ENCODE measurements at regions not wholly inside any gene's neighbourhood (a gene's known extent, or its start where the extent isn't known, plus 50 kb on each side); places are given as distances from the start of the nearest gene placed in this dataset.

DNA sequence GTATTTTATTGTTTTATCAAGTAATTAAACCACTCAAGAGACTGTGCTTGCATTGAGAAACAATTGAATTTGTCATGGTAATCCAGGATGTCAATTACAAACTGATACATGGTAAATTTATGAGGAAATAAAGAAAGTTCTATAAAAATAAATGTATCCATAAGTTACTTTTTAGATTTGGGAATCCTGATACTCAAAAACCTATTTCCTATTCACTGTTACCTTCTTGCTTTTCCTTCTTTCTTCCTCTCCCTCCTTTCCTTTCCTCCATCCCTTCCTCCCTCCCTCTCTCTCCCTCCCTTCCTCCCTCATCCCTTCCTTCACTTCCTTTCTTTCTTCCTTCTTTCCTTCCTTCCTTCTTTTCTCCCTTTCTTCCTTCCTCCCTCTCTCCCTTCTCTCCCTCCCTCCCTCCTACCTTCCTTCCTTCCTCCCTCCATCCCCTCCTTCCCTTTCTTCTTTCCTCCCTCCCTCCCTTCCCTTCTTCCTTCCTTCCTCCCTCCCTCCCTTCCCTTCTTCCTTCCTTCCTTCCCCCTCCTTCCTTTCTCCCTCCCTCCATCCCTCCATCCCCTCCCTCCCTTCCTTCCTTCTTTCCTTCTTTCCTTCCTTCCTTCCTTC is 1299.1 kb upstream of the ZEB2 start:
- TF ChIP-seq, protein P1, sequence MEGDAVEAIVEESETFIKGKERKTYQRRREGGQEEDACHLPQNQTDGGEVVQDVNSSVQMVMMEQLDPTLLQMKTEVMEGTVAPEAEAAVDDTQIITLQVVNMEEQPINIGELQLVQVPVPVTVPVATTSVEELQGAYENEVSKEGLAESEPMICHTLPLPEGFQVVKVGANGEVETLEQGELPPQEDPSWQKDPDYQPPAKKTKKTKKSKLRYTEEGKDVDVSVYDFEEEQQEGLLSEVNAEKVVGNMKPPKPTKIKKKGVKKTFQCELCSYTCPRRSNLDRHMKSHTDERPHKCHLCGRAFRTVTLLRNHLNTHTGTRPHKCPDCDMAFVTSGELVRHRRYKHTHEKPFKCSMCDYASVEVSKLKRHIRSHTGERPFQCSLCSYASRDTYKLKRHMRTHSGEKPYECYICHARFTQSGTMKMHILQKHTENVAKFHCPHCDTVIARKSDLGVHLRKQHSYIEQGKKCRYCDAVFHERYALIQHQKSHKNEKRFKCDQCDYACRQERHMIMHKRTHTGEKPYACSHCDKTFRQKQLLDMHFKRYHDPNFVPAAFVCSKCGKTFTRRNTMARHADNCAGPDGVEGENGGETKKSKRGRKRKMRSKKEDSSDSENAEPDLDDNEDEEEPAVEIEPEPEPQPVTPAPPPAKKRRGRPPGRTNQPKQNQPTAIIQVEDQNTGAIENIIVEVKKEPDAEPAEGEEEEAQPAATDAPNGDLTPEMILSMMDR (IDR thresholded peaks at IDR 0.05; ENCODE audit: low read depth, low read length, missing control alignments), result no peak
- no peak overlapping the region for H3K4me3 ChIP-seq (ENCODE audit: low read depth, low read length)
- no peak for DNase-seq (ENCODE audit: low read depth)

DNA sequence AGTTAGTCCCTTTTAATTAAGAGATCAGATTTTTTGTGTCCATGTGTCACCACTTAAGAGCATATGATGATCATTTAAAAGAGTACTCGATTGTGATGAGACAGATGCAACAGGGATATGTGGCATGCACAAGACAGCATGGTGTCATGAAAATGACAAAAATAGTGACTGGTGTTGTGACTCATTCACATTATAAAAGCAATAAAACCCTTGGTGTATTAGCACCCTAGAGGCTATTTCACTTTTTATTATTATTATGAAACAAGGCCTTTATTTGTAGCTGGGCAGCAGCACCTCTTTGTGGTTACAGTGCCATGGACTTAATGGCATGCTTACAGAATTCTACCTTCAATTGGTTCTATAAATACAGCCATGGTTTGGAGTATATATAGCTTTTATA is 1296.0 kb upstream of the ZEB2 start:
- TF ChIP-seq, protein P1 (IDR thresholded peaks at IDR 0.05; ENCODE audit: low read depth, low read length, missing control alignments), result no peak
- no peak for DNase-seq (ENCODE audit: low read depth)

DNA sequence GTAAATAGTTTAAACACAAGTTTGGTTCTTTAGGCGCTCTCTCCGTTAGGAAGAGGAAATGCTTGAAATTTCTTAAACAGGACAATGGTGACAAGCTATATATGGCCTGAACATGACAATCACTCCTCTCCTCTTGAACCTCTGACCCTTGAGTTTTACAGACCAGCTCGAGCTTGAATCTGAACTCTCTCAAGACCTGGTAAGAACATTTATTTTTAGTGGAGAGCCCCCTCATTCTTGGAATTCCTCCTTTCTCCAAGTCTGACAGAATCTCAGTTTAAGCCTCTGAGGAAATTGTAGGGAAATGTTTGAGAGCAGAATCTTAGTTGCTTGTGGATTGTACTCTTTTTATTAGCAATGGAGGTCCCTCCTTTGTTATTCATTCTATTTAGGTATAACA is 1293.6 kb upstream of the ZEB2 start:
- DNase-seq (ENCODE audit: low read depth), result no peak
- TF ChIP-seq, protein P1 (IDR thresholded peaks at IDR 0.05; ENCODE audit: low read depth, low read length, missing control alignments), result no peak

More for the DNA sequence above, 1296.0 kb upstream of the ZEB2 start:
- H3K4me3 ChIP-seq (ENCODE audit: low read depth, low read length), result no peak overlapping the region

DNA sequence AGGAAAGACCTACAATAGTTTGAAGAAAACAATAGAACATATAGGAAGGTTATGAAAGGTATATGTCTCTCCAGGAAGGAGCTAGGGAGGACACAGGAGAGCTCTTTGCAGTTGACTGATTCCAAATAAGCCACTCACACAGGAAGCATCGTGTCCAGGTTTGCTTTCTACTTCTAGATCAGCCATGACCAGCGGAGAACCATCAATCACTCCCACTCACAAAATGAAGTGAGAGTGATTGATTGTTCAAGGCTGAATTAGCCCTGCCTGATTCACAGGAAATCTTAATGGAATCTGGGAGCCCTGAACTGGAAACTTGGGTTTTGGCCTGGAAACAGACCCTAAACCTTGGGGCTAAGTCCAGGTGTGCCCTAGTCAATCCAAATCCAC is 1292.2 kb upstream of the ZEB2 start:
- DNase-seq (ENCODE audit: low read depth), result no peak

More for the DNA sequence above, 1293.6 kb upstream of the ZEB2 start:
- H3K4me3 ChIP-seq (ENCODE audit: low read depth, low read length), result no peak overlapping the region

DNA sequence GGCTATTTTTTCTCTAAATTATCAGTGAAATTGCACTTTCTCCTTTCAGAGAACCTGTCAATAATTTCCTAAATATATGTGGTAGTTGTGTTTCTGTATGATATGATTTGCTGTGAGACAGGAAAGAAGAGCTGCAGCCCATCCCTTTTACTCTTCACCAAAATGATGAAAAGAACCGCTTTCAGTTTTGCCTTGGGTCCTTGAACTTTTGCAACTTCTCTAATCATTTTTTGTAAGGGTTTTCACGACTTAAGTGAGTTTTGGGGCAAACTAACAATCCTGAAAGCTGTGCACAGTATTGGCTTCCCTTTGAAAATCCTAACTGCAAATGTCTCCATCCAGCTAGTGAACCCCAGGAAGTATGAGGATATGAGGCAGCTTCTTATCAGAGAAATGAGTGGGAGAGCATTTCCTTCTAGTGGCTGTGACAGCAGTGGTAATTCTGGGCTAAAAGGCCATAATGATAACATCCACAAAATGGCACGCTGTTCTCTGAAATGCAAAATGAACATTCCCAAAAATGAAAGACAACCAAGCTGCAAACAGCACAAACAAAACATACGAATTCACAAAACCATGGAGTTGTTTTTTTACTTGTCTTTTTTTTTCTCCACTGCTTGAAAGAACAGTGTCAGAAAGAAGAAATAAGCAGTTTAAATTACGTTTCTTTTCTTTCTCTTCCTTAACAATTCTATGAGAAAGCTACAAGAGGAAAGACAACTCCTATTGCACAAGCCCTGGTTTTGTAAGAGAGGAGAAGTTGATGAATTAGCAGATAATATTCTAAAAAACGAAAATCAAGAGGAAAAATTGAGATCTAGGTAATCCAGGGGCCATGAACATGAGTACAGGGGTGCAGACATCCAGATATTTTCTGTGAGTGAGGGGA is 1291.6 kb upstream of the ZEB2 start:
- DNase-seq (ENCODE audit: low read depth), result no peak
- H3K4me3 ChIP-seq (ENCODE audit: low read depth, low read length), result no peak overlapping the region
- TF ChIP-seq, protein P1 (IDR thresholded peaks at IDR 0.05; ENCODE audit: low read depth, low read length, missing control alignments), result no peak

More for the DNA sequence above, 1292.2 kb upstream of the ZEB2 start:
- TF ChIP-seq, protein P1 (IDR thresholded peaks at IDR 0.05; ENCODE audit: low read depth, low read length, missing control alignments), result no peak
- H3K4me3 ChIP-seq (ENCODE audit: low read depth, low read length), result no peak overlapping the region

DNA sequence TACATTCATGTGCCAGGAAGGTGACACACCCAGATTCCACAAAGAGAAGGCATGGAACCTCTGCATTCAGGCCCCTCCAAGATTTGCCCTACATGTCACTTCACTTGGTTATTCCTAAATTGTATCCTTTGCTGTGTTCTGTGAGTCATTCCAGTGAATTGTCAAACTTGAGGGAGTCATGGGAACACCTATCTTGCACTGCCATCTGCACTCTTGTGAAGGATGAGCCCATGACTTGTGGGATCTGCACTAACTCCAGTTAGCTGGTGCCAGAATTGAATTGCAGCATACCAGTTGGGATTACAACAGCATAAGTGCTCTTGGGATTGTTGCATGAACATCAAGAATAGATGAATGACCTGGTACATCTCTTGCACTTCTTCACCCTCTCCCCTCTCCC is 1288.0 kb upstream of the ZEB2 start:
- TF ChIP-seq, protein P1 (IDR thresholded peaks at IDR 0.05; ENCODE audit: low read depth, low read length, missing control alignments), result no peak
- DNase-seq (ENCODE audit: low read depth), result no peak
- no peak overlapping the region for H3K4me3 ChIP-seq (ENCODE audit: low read depth, low read length)

All from GM12864 (cell line).